Sigmoid colon (tissue), 6 donors: ENCODE measurements at regions not wholly inside any gene's neighbourhood (a gene's known extent, or its start where the extent isn't known, plus 50 kb on each side); places are given as distances from the start of the nearest gene placed in this dataset.
"Not testable (repeated sequence)": the region's sequence is repeated elsewhere in the genome, so short reads cannot be mapped to it uniquely, and the experiment has no call there.

Experiments used
- DNase-seq: peaks from one replicate; pipeline ENCODE4 v3.0.0-alpha.2; 2019
- H3K27ac ChIP-seq, 4 donors: fragments of 200-600 bp; sonication (generic); one replicate each; pipeline ENCODE4 v1.5.1; 2016 to 2019; ENCODE audit warnings: mild to moderate bottlenecking in 1 of 4
- H3K27me3 ChIP-seq, 3 donors: fragments of 200-600 bp; sonication (generic); one replicate each; pipeline ENCODE4 v1.5.1; 2019; ENCODE audit warnings: mild to moderate bottlenecking in 1 of 3
- H3K36me3 ChIP-seq, 4 donors: fragments of 200-600 bp; sonication (generic); one replicate each; pipeline ENCODE4 v1.5.1; 2016 to 2019
- H3K4me1 ChIP-seq, 4 donors: fragments of 200-600 bp; sonication (generic); one replicate each; pipeline ENCODE4 v1.5.1; 2017 to 2019
- H3K4me3 ChIP-seq, 4 donors: fragments of 200-600 bp; sonication (generic); one replicate each; pipeline ENCODE4 v1.5.1; 2017 to 2019; ENCODE audit warnings: mild to moderate bottlenecking in 2 of 4, moderate library complexity in 1 of 4
- H3K9me3 ChIP-seq, 4 donors: fragments of 200-600 bp in 3 of 4; sonication (generic) in 3 of 4; one replicate each; pipeline versions ENCODE4 v1.5.1 to v1.6.1; 2013 to 2019
- EP300 ChIP-seq, 4 donors: sonication (generic); formaldehyde crosslinking; IDR thresholded peaks; one replicate each; pipeline ENCODE4 v1.6.1; 2017; ENCODE audit warnings: antibody characterized with exemption in 4 of 4
- POLR2A ChIP-seq, 2 donors: fragments of 450-650 bp; IDR thresholded peaks; one replicate each; pipeline ENCODE4 v1.6.1; 2016; ENCODE audit warnings: antibody characterized with exemption in 2 of 2, mild to moderate bottlenecking in 2 of 2, moderate library complexity in 2 of 2
- POLR2AphosphoS5 ChIP-seq, 4 donors: sonication (generic); formaldehyde crosslinking; IDR thresholded peaks; one replicate each; pipeline ENCODE4 v1.6.1; 2017; ENCODE audit warnings: antibody characterized with exemption in 4 of 4
- WGBS, 2 donors: extraction: QIAGEN DNeasy Blood & Tissue Kit; methylation state at CpG; one replicate each; pipeline ENCODE4 v1.1.7; 2013; 5-methylcytosine and 5-hydroxymethylcytosine counted together
- intact Hi-C: fragments of 100-400 bp; cut with DNase I; formaldehyde crosslinking; loops from one replicate; pipeline ENCODE4 v1.15.1; 2023
- TF ChIP-seq, protein P1 (sequence below), 4 experiments: fragments of 450-650 bp in 3 of 4; fragments of 200-600 bp in 1 of 4; IDR thresholded peaks; one replicate each; pipeline ENCODE4 v1.5.1; 2016 to 2019; ENCODE audit warnings: antibody characterized with exemption in 4 of 4, mild to moderate bottlenecking in 3 of 4, moderate library complexity in 2 of 4
- donor health status: healthy with polysubstance abuse.
- donor health status: healthy.

DNA sequence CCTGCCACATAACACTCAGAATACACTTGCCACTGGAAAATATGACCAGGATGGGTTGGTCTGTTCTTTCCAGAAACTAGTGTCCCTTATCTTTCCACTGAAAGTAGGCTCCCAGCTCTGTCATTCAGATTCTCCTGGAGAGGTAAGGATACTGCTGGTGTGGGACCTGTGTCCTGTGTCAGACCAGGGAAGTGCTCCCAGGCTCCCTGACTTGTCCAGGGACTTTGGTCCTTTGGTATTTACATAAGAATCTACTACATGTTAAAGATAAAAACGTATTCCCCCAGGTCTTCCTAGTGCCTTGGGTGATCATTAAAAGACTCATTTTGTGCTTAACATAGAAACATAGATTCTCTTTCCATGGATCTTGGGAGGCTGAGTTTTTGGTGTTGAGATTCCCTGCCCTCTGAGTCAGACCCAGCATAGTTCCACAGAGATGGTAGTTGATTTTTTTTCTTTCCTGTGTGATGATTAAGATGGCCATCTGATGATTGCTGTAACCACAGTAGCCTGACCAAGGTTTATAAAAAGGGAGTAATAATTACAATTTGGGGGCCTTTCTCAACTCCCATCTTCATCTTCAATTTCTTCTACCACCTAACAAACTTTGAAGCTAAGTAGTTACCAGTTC, 159.8 kb upstream of the JADE1 start:
- Histone ChIP-seq H3K36me3 (no peaks in the 10 kb centered on the region), H3K4me1 (peaks cover 0 to 29% (median 28%) of the 10 kb centered on the region in 4 donors), H3K27me3 (no peaks in the 10 kb centered on the region), H3K9me3 (no peaks in the 10 kb centered on the region), H3K4me3 (no peak overlapping the region), H3K27ac (peak overlapping the region in 1 of 4 donors; percentile 29)
- intact Hi-C loops: no loop called here
- WGBS, 2 donors: 12 to 54% methylated on average over 1 of the region's 1 CpG
- DNase-seq: no peak
- no peak for TF ChIP-seq EP300 (IDR thresholded peaks at IDR 0.05)
- TF ChIP-seq, protein P1, sequence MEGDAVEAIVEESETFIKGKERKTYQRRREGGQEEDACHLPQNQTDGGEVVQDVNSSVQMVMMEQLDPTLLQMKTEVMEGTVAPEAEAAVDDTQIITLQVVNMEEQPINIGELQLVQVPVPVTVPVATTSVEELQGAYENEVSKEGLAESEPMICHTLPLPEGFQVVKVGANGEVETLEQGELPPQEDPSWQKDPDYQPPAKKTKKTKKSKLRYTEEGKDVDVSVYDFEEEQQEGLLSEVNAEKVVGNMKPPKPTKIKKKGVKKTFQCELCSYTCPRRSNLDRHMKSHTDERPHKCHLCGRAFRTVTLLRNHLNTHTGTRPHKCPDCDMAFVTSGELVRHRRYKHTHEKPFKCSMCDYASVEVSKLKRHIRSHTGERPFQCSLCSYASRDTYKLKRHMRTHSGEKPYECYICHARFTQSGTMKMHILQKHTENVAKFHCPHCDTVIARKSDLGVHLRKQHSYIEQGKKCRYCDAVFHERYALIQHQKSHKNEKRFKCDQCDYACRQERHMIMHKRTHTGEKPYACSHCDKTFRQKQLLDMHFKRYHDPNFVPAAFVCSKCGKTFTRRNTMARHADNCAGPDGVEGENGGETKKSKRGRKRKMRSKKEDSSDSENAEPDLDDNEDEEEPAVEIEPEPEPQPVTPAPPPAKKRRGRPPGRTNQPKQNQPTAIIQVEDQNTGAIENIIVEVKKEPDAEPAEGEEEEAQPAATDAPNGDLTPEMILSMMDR (IDR thresholded peaks at IDR 0.05): no peak
- TF ChIP-seq POLR2A (IDR thresholded peaks at IDR 0.05): no peak
- no peak for TF ChIP-seq POLR2AphosphoS5 (IDR thresholded peaks at IDR 0.05)

DNA sequence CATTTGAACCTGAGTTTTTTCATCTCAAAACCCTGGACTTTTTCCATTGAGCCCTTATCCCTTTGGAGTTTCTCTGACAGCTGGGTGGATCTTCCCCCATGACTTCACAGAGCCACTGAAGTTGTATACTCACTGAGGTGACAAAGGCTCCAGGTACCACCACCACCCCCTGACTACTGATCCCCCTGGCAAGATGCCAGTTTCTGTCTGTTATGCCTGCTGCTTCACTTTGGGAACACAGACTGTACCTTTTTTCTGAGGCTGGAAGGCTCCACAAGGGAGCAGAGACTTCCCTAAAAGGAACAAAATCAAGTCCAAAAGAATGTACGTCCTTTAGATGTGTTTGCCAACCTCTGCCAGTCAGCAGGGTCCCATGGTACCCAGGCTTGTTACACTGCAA, 160.3 kb upstream of the JADE1 start:
- no peaks in the 10 kb centered on the region for H3K27me3 ChIP-seq
- intact Hi-C loops: no loop called here
- DNase-seq: no peak
- TF ChIP-seq POLR2A (IDR thresholded peaks at IDR 0.05) (no peak), POLR2AphosphoS5 (IDR thresholded peaks at IDR 0.05) (no peak), EP300 (IDR thresholded peaks at IDR 0.05) (no peak)
- TF ChIP-seq, protein P1 (IDR thresholded peaks at IDR 0.05): no peak
- H3K36me3 ChIP-seq: no peaks in the 10 kb centered on the region
- 39 to 82% methylated on average over 1 of the region's 1 CpG for WGBS, 2 donors
- no peaks in the 10 kb centered on the region for H3K9me3 ChIP-seq
- H3K4me3 ChIP-seq: no peak overlapping the region
- peak overlapping the region in 1 of 4 donors; percentile 29 for H3K27ac ChIP-seq
- peaks cover 0 to 23% (median 23%) of the 10 kb centered on the region in 4 donors for H3K4me1 ChIP-seq

DNA sequence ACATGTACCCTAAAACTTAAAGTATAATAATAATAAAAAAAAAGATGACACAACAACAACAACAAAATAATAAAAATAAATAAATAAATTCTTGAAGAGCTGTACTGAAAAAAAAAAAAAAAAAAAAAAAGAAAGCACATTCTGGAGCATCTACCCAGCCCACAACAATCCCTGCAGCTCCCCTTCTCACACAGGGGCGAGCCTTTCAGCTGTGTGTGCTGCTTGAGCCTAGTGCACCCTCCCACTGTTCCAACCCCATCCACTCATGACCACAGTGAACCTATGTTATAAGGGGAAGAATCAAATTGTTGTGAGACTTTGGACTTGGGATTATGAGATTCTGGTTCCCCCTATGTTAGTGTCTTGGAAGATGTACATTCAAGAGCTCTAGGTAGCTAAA, 161.5 kb upstream of the JADE1 start:
- TF ChIP-seq POLR2A (IDR thresholded peaks at IDR 0.05) (no peak), EP300 (IDR thresholded peaks at IDR 0.05) (no peak), POLR2AphosphoS5 (IDR thresholded peaks at IDR 0.05) (no peak)
- TF ChIP-seq, protein P1 (IDR thresholded peaks at IDR 0.05): no peak
- 89 to 96% methylated on average over 1 of the region's 1 CpG for WGBS, 2 donors
- DNase-seq: no peak
- Histone ChIP-seq H3K27me3 (no peaks in the 10 kb centered on the region), H3K9me3 (no peaks in the 10 kb centered on the region), H3K4me3 (no peak overlapping the region), H3K36me3 (no peaks in the 10 kb centered on the region), H3K27ac (no peak overlapping the region), H3K4me1 (peaks cover 0 to 12% (median 12%) of the 10 kb centered on the region in 4 donors)
- intact Hi-C loops: no loop called here

DNA sequence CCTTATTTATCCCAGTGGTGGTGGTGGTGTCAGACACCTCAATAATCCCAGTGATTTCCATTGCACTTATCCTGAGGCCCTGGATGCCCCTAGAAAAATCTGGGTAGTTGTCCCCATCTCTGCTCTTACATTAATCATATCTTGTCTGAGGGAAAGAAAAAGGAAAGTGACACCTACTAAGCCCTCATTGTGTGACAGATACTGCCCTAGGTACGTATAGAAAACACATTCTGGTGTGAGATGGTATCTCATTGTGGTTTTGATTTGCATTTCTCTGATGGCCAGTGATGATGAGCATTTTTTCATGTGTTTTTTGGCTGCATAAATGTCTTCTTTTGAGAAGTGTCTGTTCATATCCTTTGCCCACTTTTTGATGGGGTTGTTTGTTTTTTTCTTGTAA, 162.6 kb upstream of the JADE1 start:
- H3K4me1 ChIP-seq: peaks cover 0 to 10% (median 8%) of the 10 kb centered on the region in 4 donors
- WGBS, 2 donors: 66 to 77% methylated on average over 1 of the region's 1 CpG
- not testable (repeated sequence) for H3K9me3 ChIP-seq

DNA sequence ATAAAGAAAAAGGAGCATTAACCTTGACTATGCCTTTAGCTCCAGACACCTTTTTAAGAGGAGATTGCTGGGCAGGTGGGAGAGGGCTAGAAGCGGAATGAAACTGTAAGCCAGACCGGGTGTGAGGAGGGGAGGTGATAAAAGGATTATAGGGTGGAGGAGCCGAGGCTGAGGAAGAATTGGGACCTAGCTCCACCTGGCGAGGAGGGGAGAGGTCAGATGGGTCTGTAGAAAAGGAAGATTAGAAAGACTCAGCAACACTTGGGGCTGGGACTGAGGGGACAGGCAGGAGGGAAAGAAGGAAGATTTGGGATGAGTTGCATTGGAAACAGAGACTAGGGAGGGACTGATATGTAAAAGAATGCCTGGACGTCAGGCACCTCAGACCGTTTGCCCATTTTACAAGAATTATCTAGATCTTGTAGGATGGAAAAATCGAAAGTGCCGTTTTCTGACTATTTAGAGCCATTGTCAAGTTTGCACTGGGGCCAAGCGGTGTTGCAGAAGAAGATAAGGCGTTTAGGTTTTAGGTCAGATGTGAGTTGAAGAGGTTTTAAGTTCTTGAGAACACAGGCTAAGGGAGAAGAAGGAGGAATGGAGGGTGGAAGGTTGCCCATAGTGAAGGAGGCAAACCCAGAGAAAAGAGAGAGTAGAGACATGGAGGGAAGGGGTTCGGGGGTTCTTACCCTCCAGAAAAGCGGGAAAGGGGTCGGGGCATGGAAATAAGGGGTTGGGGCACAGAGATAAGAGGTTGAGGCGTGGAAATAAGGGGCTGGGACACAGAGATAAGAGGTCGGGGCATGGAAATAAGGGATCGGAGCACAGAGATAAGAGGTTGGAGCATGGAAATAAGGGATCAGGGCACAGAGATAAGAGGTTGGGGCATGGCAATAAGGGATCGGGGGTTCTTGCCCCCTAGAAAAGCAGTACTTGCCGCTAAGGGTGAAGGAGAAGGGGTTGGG, 164.5 kb upstream of the JADE1 start:
- peaks cover 0 to 13% (median 12%) of the 10 kb centered on the region in 4 donors for H3K4me1 ChIP-seq
- H3K27me3 ChIP-seq, H3K36me3 ChIP-seq, H3K4me3 ChIP-seq, H3K27ac ChIP-seq, DNase-seq, intact Hi-C loops, H3K9me3 ChIP-seq: not testable (repeated sequence)
- WGBS, 2 donors: 74 to 81% methylated on average over 18 of the region's 18 CpGs

More for the DNA sequence above, 162.6 kb upstream of the JADE1 start:
- H3K27me3 ChIP-seq, DNase-seq, H3K36me3 ChIP-seq, H3K27ac ChIP-seq, intact Hi-C loops, H3K4me3 ChIP-seq: not testable (repeated sequence)

DNA sequence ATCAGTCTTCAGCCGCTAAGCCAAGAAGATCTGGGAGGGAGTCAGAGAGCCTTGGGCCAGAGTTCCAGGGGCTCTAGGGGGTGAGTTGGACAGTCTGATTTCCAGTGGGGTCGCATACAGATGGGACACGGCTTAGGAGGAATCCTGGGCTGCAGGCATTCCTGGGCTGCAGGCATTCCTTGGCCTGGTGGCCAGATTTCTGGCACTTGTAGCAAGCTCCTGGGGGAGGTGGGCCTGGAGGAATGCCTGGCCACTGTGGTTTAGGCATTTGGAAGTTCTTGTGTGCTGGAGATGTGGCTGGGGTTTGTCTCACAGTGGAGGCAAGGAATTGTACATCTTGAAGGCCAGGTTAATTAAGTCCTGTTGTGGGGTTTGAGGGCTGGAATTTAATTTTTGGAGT, 165.4 kb upstream of the JADE1 start:
- H3K27me3 ChIP-seq: not testable (repeated sequence)
- H3K4me1 ChIP-seq: peaks cover 0 to 13% (median 12%) of the 10 kb centered on the region in 4 donors

DNA sequence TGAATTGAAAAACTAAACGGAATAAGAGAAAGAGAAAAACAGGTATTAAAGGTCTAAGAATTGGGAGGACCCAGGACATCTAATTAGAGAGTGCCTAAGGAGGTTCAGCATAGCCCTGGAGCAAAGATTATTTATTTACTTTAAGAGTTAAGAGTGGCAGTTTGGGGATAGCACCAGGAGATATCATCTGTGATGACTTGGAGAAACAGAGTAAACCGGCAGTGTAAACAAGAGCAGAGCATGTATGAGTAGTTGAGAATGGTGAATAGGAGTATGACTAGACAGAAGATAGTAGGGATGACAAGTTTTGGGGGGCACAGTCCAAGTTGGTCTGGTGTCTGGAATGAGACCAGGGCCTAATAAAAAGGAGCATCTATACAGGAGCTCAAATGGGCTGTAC, 167.9 kb upstream of the JADE1 start:
- peaks cover 0 to 10% (median 9%) of the 10 kb centered on the region in 4 donors for H3K4me1 ChIP-seq
- H3K36me3 ChIP-seq, H3K27me3 ChIP-seq, H3K27ac ChIP-seq, DNase-seq, intact Hi-C loops, H3K4me3 ChIP-seq, H3K9me3 ChIP-seq: not testable (repeated sequence)
- WGBS, 2 donors: 85 to 87% methylated on average over 2 of the region's 2 CpGs

More for the DNA sequence above, 165.4 kb upstream of the JADE1 start:
- H3K27ac ChIP-seq, H3K9me3 ChIP-seq, intact Hi-C loops, DNase-seq, H3K36me3 ChIP-seq, H3K4me3 ChIP-seq: not testable (repeated sequence)
- WGBS, 2 donors: 95 to 97% methylated on average over 3 of the region's 3 CpGs
